HUES48 (cell line): ENCODE measurements at regions not wholly inside any gene's neighbourhood (a gene's known extent, or its start where the extent isn't known, plus 50 kb on each side); places are given as distances from the start of the nearest gene placed in this dataset.
"Not testable (repeated sequence)": the region's sequence is repeated elsewhere in the genome, so short reads cannot be mapped to it uniquely, and the experiment has no call there.

Source experiments
- H3K27ac ChIP-seq: one replicate; pipeline ENCODE4 v1.7.0; 2013; ENCODE audit warnings: low read depth, low read length, inconsistent platforms
- H3K27me3 ChIP-seq: 2 replicates; pipeline ENCODE4 v1.6.1; 2013; ENCODE audit warnings: mild to moderate bottlenecking, low read length; ENCODE audit not compliant: control insufficient read depth, insufficient read depth
- H3K36me3 ChIP-seq: 2 replicates; pipeline ENCODE4 v1.6.1; 2013; ENCODE audit warnings: low read length; ENCODE audit not compliant: control insufficient read depth, insufficient read depth
- H3K4me1 ChIP-seq: 2 replicates; pipeline ENCODE4 v1.6.1; 2013; ENCODE audit warnings: mild to moderate bottlenecking, low read length; ENCODE audit not compliant: control insufficient read depth, insufficient read depth
- H3K4me3 ChIP-seq: 2 replicates; pipeline ENCODE4 v1.5.1; 2013; ENCODE audit warnings: mild to moderate bottlenecking, low read depth, low read length
- H3K9ac ChIP-seq: 2 replicates; pipeline ENCODE4 v1.6.1; 2013; ENCODE audit warnings: mild to moderate bottlenecking, low read depth, low read length, moderate library complexity
- H3K9me3 ChIP-seq: 2 replicates; pipeline ENCODE4 v1.6.1; 2013; ENCODE audit warnings: low read length; ENCODE audit not compliant: control insufficient read depth, insufficient read depth

GRCh38 chr3:170689893-170690660, 104.2 kb upstream of the SLC7A14 start:
- Histone ChIP-seq H3K27ac (peak overlapping the region; percentile 87), H3K36me3 (no peaks in the 10 kb centered on the region)

GRCh38 chr3:170689296-170689829, 103.5 kb upstream of the SLC7A14 start:
- Histone ChIP-seq H3K9ac (no peak overlapping the region), H3K27ac (peak overlapping the region; percentile 81), H3K9me3 (peaks cover 6% of the 10 kb centered on the region; the same call in 1 of the 2 replicates), H3K27me3 (no peaks in the 10 kb centered on the region), H3K4me1 (peaks cover 6% of the 10 kb centered on the region), H3K36me3 (no peaks in the 10 kb centered on the region), H3K4me3 (no peak overlapping the region)

More at GRCh38 chr3:170689893-170690660, 104.2 kb upstream of the SLC7A14 start:
- peaks cover 6% of the 10 kb centered on the region; the same call in 1 of the 2 replicates for H3K9me3 ChIP-seq
- H3K4me1 ChIP-seq: peaks cover 6% of the 10 kb centered on the region
- H3K9ac ChIP-seq: no peak overlapping the region
- no peaks in the 10 kb centered on the region for H3K27me3 ChIP-seq
- no peak overlapping the region for H3K4me3 ChIP-seq

GRCh38 chr3:170688222-170688621, 102.3 kb upstream of the SLC7A14 start:
- H3K27ac ChIP-seq, H3K9ac ChIP-seq, H3K36me3 ChIP-seq, H3K4me1 ChIP-seq, H3K9me3 ChIP-seq, H3K4me3 ChIP-seq, H3K27me3 ChIP-seq: not testable (repeated sequence)

GRCh38 chr3:170680593-170680992, 94.7 kb upstream of the SLC7A14 start:
- Histone ChIP-seq H3K9me3 (peaks cover 4% of the 10 kb centered on the region; the same call in 1 of the 2 replicates), H3K9ac (no peak overlapping the region), H3K36me3 (no peaks in the 10 kb centered on the region), H3K4me3 (no peak overlapping the region), H3K4me1 (no peaks in the 10 kb centered on the region), H3K27me3 (no peaks in the 10 kb centered on the region), H3K27ac (no peak overlapping the region)

- H3K4me3 ChIP-seq: no peak overlapping the region
- H3K9me3 ChIP-seq: peaks cover 4% of the 10 kb centered on the region; the same call in 1 of the 2 replicates
- H3K9ac ChIP-seq: no peak overlapping the region
- H3K4me1 ChIP-seq: no peaks in the 10 kb centered on the region
- H3K27me3 ChIP-seq: no peaks in the 10 kb centered on the region
- H3K36me3 ChIP-seq: no peaks in the 10 kb centered on the region
- no peak overlapping the region for H3K27ac ChIP-seq
These were observed 93.3 kb upstream of the SLC7A14 start for GRCh38 chr3:170679190-170679589.

- no peak overlapping the region for H3K9ac ChIP-seq
- H3K4me3 ChIP-seq: no peak overlapping the region
- H3K27me3 ChIP-seq: no peaks in the 10 kb centered on the region
- no peaks in the 10 kb centered on the region for H3K36me3 ChIP-seq
- no peak overlapping the region for H3K27ac ChIP-seq
- H3K4me1 ChIP-seq: no peaks in the 10 kb centered on the region
- peaks cover 19% of the 10 kb centered on the region for H3K9me3 ChIP-seq
These were observed 84.6 kb upstream of the SLC7A14 start for GRCh38 chr3:170670504-170670903.

- not testable (repeated sequence) for H3K36me3 ChIP-seq
These were observed 77.1 kb upstream of the SLC7A14 start for GRCh38 chr3:170662986-170663385.

GRCh38 chr3:170660139-170660538, 74.3 kb upstream of the SLC7A14 start:
- H3K4me1 ChIP-seq: no peaks in the 10 kb centered on the region
- H3K9ac ChIP-seq: no peak overlapping the region
- no peak overlapping the region for H3K27ac ChIP-seq
- H3K36me3 ChIP-seq: no peaks in the 10 kb centered on the region
- H3K9me3 ChIP-seq: no peaks in the 10 kb centered on the region
- no peak overlapping the region for H3K4me3 ChIP-seq
- no peaks in the 10 kb centered on the region for H3K27me3 ChIP-seq

More at GRCh38 chr3:170662986-170663385, 77.1 kb upstream of the SLC7A14 start:
- H3K4me3 ChIP-seq, H3K27me3 ChIP-seq, H3K4me1 ChIP-seq, H3K9me3 ChIP-seq, H3K27ac ChIP-seq, H3K9ac ChIP-seq: not testable (repeated sequence)

GRCh38 chr3:170657312-170657711, 71.4 kb upstream of the SLC7A14 start:
- no peaks in the 10 kb centered on the region for H3K9me3 ChIP-seq
- H3K4me1 ChIP-seq: no peaks in the 10 kb centered on the region
- no peak overlapping the region for H3K27ac ChIP-seq
- no peak overlapping the region for H3K4me3 ChIP-seq
- no peaks in the 10 kb centered on the region for H3K36me3 ChIP-seq
- no peak overlapping the region for H3K9ac ChIP-seq
- no peaks in the 10 kb centered on the region for H3K27me3 ChIP-seq

GRCh38 chr3:170656284-170656683, 70.4 kb upstream of the SLC7A14 start:
- no peak overlapping the region for H3K9ac ChIP-seq
- H3K27ac ChIP-seq: no peak overlapping the region
- no peaks in the 10 kb centered on the region for H3K27me3 ChIP-seq
- no peaks in the 10 kb centered on the region for H3K9me3 ChIP-seq
- H3K4me1 ChIP-seq: no peaks in the 10 kb centered on the region
- H3K36me3 ChIP-seq: no peaks in the 10 kb centered on the region
- no peak overlapping the region for H3K4me3 ChIP-seq

- Histone ChIP-seq H3K4me1 (no peaks in the 10 kb centered on the region), H3K27me3 (no peaks in the 10 kb centered on the region), H3K9me3 (no peaks in the 10 kb centered on the region), H3K9ac (no peak overlapping the region), H3K27ac (no peak overlapping the region), H3K4me3 (no peak overlapping the region), H3K36me3 (no peaks in the 10 kb centered on the region)
These were observed 67.9 kb upstream of the SLC7A14 start for GRCh38 chr3:170653801-170654200.
